Stimulated activated CD8-positive, alpha-beta memory T cell treated with anti-CD3 and anti-CD28 coated beads, Interleukin-2, amount 100 ng/mL, for 1 hour (primary cell): ENCODE measurements at regions not wholly inside any gene's neighbourhood (a gene's known extent, or its start where the extent isn't known, plus 50 kb on each side); places are given as distances from the start of the nearest gene placed in this dataset.
"Not testable (repeated sequence)": the region's sequence is repeated elsewhere in the genome, so short reads cannot be mapped to it uniquely, and the experiment has no call there.

Experiments
- DNase-seq, 2 donors: peaks; one replicate each; pipeline ENCODE4 v3.0.0-alpha.2; 2020; ENCODE audit warnings: low read depth in 2 of 2

DNA sequence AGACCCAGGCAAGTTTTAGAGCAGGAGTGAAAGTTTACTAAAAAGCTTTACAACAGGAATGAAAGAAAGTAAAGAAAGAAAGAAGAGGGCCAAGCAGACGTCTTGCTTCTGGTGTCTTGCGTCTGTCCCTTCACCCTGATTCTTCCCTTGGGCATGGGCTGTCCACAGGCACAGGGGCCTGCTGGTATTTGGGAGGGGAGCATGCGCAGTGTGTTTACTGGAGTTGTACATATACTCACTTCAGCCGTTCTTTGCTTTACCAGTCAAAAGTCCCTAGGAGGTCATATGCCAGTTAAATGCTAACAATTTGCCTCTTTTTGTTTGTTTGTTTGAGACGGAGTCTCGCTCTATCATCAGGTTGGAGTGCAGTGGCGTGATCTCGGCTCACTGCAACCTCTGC, 875.9 kb downstream of the REEP3 start:
- DNase-seq = no peak

GRCh38 chr10:64408391-64409183, 887.4 kb downstream of the REEP3 start:
- DNase-seq = no peak

- DNase-seq = no peak
Observed at GRCh38 chr10:64409349-64409748, 888.1 kb downstream of the REEP3 start.

DNA sequence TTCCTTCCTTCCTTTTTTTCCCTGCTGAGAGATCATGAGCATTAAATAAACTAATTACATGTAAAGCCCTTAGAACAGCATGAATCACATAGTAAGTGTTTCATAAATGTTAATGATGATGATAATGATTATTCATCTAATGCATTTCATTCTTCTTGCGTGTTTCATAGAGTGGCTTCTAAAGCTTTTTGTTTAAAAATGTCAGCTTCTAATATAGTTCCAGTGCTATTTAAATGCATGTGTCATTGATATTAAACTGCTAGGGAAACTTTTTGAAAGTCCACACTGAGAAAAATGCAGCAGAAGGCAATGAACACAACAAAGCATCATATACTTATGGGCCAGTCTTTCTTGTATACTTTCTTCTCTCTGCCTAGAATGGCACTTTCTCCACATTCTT, 894.8 kb downstream of the REEP3 start:
- no peak for DNase-seq

GRCh38 chr10:64419461-64419860, 898.3 kb downstream of the REEP3 start:
- no peak for DNase-seq

DNA sequence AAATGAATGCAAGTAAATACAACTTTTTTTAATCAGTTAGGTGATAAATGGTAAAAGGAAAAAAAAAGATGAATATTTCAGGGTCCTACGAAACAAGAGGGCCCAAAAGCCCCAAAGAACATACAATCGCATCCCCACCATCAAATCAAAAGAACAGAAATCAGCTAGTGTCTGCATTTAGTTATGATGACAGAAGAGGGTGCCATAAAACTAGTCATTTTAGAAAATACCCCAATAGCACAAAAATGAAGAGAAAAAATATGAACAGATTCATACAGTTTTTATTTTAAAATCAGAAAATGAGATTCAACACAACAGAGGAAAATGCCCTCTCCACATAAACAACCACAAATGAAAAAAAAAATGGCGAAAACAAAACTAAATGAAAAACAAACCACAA, 905.5 kb downstream of the REEP3 start:
- DNase-seq = no peak

DNA sequence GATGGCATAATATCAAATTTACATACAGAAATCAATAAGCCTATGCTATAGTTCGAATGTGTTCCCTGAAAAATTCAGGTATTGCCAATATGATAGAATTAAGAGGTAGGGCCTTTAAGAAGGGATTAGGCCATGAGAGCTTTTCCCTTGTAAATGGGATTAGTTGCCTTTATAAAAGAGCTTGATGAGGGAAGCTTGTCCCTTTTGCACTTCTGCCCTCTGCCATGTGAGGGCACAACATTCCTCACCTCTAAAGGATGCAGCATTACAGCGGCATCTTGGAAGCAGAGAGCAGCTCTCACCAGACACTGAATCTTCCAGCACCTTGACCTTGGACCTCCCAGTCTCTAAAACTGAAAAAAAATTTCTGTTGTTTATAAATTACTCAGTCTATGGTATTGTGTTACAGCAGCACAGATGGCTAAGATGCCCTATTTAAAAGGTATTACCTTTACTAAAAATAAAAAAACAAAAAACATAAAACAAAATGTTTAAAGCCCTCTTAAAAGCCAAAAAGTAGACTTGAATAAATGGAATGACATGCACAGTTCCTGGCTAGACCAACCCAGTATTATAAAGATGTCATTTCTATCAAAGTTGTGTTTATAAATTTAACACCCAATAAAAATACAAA, 909.6 kb downstream of the REEP3 start:
- DNase-seq = no peak

GRCh38 chr10:64441872-64442271, 920.7 kb downstream of the REEP3 start:
- DNase-seq = not testable (repeated sequence)

DNA sequence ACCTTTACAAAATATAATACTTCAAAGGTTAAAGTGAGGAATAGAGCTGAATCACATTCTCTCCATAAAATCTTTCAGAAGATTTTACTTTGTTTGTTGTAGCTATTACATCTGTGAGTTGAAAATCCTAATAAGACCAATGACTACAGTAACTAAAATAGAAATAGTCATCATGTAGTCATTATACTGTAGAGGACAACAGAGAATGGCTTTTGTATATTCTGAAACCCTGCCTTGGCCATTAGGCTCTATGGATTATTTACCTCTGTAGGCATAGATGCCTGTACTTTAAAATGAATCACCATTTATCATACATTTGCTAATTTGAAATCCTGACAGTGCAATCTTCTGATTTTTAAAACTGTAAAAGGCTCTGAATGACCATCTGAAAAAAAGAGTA, 923.0 kb downstream of the REEP3 start:
- DNase-seq = no peak

DNA sequence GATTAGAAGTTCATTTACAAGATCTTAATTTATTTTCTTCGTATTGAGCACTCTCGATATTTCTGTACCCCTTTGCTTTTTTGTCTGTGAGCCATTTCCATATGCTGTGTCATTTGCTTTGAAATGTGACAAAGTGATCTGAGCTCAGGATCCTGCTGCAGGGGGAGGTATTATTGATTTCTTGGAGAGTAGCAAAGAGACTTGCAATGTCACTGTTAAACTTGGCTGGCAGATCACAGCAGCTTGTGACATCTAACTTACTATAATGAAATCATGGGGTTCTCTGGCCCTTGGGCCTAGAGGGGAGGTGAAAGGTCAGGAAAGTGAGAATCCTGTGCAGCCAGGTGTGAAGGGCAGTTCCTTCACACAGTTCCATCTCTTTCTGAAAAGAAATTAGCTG, 923.4 kb downstream of the REEP3 start:
- DNase-seq = no peak

- no peak for DNase-seq
Observed at GRCh38 chr10:64449603-64450002, 928.4 kb downstream of the REEP3 start.

DNA sequence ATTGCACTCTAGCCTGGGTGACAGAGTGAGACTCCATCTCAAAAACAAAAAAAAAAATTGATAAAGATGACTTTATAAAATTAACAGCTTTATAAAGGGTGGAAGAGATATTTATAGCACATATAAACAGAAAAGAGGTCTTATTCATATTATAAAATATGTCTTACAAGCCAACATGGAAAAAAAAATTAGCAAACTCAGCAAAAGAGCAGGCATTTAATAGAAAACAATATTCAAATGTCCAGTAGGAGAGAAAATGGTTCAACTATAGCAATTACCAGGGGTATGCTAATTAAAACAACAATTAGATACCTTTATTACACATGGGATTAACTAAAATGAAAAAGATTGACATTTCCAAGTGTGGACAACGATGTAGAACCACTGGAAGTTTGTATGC, 929.1 kb downstream of the REEP3 start:
- DNase-seq = no peak

GRCh38 chr10:64454962-64455361, 933.8 kb downstream of the REEP3 start:
- DNase-seq = no peak

- no peak for DNase-seq
Observed at GRCh38 chr10:64458306-64458705, 937.1 kb downstream of the REEP3 start.

GRCh38 chr10:64463406-64463805, 942.2 kb downstream of the REEP3 start:
- no peak for DNase-seq

DNA sequence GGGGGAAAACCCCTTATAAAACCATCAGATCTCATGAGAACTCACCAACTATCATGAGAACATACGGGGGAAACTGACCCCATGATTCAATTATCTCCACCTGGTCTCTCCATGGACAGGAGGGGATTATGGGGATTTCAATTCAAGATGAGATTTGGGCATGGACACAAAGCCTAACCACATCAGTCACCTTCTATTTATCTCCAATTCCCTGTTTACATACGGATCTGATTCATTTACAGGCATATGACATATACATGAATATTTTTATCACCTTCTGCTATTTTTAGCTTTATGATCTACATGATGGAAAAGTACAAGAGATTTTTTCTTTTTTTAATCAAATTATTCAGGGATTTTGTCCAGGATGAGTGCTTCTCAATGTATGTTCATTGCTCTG, 944.5 kb downstream of the REEP3 start:
- no peak for DNase-seq

DNA sequence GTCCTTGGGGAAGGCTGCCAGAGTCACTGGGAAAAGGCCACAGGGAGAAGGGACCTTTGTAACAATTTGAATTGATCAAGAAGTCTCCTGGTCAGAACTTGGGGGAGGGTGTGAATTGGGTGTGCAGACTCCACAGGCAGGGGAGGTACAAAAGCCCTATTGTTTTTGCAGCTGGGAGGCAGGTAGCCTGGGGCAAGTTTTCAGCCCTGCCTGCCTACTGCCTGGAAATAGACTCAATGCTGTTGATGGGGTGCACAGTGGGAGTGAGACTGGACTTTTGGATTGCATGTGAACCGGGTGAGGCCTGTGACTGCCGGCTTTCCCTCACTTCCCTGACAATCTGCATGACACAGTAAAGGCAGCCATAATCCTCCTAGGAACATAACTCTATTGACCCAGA, 947.0 kb downstream of the REEP3 start:
- DNase-seq = no peak

- DNase-seq = no peak
Observed at GRCh38 chr10:64476506-64476905, 955.3 kb downstream of the REEP3 start.

GRCh38 chr10:64477791-64478190, 956.6 kb downstream of the REEP3 start:
- no peak for DNase-seq

GRCh38 chr10:64484811-64485330, 963.7 kb downstream of the REEP3 start:
- no peak for DNase-seq

DNA sequence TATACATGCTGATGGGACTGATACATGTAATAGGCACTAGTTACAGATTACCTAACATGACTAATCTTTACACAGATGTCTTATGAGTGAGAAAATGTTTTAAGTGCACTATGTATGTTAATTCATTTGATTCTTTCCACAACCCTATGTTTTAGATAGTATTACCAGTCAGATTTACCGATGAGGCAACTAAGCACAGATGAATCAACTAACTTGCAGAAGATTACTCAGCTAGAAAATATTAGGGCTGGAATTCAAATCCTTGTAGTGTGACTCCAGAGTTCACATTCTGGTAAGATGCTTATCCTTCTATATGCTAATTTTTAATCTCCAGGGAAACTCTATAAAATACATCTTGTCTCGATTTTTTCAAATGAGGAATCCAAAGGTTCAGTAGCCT, 964.9 kb downstream of the REEP3 start:
- DNase-seq = no peak

- DNase-seq = no peak
Observed at GRCh38 chr10:64486901-64487300, 965.7 kb downstream of the REEP3 start.

GRCh38 chr10:64494901-64495300, 973.7 kb downstream of the REEP3 start:
- DNase-seq = no peak
